ENCODE measurements at regions not wholly inside any gene's neighbourhood (a gene's known extent, or its start where the extent isn't known, plus 50 kb on each side); places are given as distances from the start of the nearest gene placed in this dataset.

GRCh38 chr21:31445137-31445536 is 101.1 kb upstream of the TIAM1 start:
- no peaks in the 10 kb centered on the region for H3K27me3 ChIP-seq (replicated peaks; ENCODE audit: control insufficient read depth, insufficient read depth, low read length)

GRCh38 chr21:31443736-31444521 is 99.9 kb upstream of the TIAM1 start:
- H3K4me1 Mint-ChIP-seq (ENCODE audit: low read depth, unreplicated experiment) = peaks cover 10% of the 10 kb centered on the region
- Histone ChIP-seq H3K4me1 (peaks cover 10% of the 10 kb centered on the region), H3K4me3 (ENCODE audit: low read depth, low read length) (no peak overlapping the region), H3K9me3 (peaks cover 5% of the 10 kb centered on the region; the same call in 1 of the 2 replicates), H3K27me3 (replicated peaks; ENCODE audit: control insufficient read depth, insufficient read depth, low read length) (no peaks in the 10 kb centered on the region), H3K36me3 (ENCODE audit: control insufficient read depth, insufficient read depth, low read length) (no peaks in the 10 kb centered on the region)
- CTCF ChIA-PET = no interaction called here
- H3K4me3 Mint-ChIP-seq (ENCODE audit: unreplicated experiment) = no peak overlapping the region
- no peak overlapping the region for H3K27ac Mint-ChIP-seq (ENCODE audit: unreplicated experiment)
- intact Hi-C loops (cut with micrococcal nuclease; ENCODE audit: unreplicated experiment) = no loop called here
- H3K36me3 Mint-ChIP-seq (ENCODE audit: insufficient read depth, unreplicated experiment) = no peaks in the 10 kb centered on the region
- no peaks in the 10 kb centered on the region for H3K27me3 Mint-ChIP-seq (ENCODE audit: insufficient read depth, unreplicated experiment)
- TF ChIP-seq CTCF (IDR thresholded peaks at IDR 0.05; ENCODE audit: insufficient read depth in 1 of 2, low read depth in 1 of 2, low read length in 1 of 2, severe bottlenecking in 1 of 2, unreplicated experiment in 1 of 2) = no peak
- no peak for DNase-seq
- POLR2A ChIA-PET = no interaction called here
- H3K9me3 Mint-ChIP-seq (ENCODE audit: unreplicated experiment) = peaks cover 9% of the 10 kb centered on the region
- BruUV-seq (replicated peaks) = no TSS peak

More at GRCh38 chr21:31445137-31445536, 101.1 kb upstream of the TIAM1 start:
- Histone ChIP-seq H3K4me1 (peaks cover 10% of the 10 kb centered on the region), H3K4me3 (ENCODE audit: low read depth, low read length) (no peak overlapping the region), H3K36me3 (ENCODE audit: control insufficient read depth, insufficient read depth, low read length) (no peaks in the 10 kb centered on the region), H3K9me3 (peaks cover 5% of the 10 kb centered on the region; the same call in 1 of the 2 replicates)
- BruUV-seq (replicated peaks) = no TSS peak
- Mint-ChIP-seq H3K36me3 (ENCODE audit: insufficient read depth, unreplicated experiment) (no peaks in the 10 kb centered on the region), H3K4me3 (ENCODE audit: unreplicated experiment) (no peak overlapping the region), H3K9me3 (ENCODE audit: unreplicated experiment) (peaks cover 9% of the 10 kb centered on the region), H3K4me1 (ENCODE audit: low read depth, unreplicated experiment) (peaks cover 10% of the 10 kb centered on the region), H3K27me3 (ENCODE audit: insufficient read depth, unreplicated experiment) (no peaks in the 10 kb centered on the region), H3K27ac (ENCODE audit: unreplicated experiment) (no peak overlapping the region)
- no peak for DNase-seq
- no peak for TF ChIP-seq CTCF (IDR thresholded peaks at IDR 0.05; ENCODE audit: insufficient read depth in 1 of 2, low read depth in 1 of 2, low read length in 1 of 2, severe bottlenecking in 1 of 2, unreplicated experiment in 1 of 2)
- CTCF ChIA-PET = no interaction called here
- POLR2A ChIA-PET = no interaction called here
- intact Hi-C loops (cut with micrococcal nuclease; ENCODE audit: unreplicated experiment) = no loop called here

GRCh38 chr21:31442339-31442738 is 98.3 kb upstream of the TIAM1 start:
- Mint-ChIP-seq H3K9me3 (ENCODE audit: unreplicated experiment) (peaks cover 9% of the 10 kb centered on the region), H3K27ac (ENCODE audit: unreplicated experiment) (peak overlapping the region; percentile 16), H3K27me3 (ENCODE audit: insufficient read depth, unreplicated experiment) (no peaks in the 10 kb centered on the region), H3K4me1 (ENCODE audit: low read depth, unreplicated experiment) (peaks cover 3% of the 10 kb centered on the region), H3K36me3 (ENCODE audit: insufficient read depth, unreplicated experiment) (no peaks in the 10 kb centered on the region), H3K4me3 (ENCODE audit: unreplicated experiment) (no peak overlapping the region)
- Histone ChIP-seq H3K36me3 (ENCODE audit: control insufficient read depth, insufficient read depth, low read length) (no peaks in the 10 kb centered on the region), H3K4me3 (ENCODE audit: low read depth, low read length) (no peak overlapping the region), H3K4me1 (peaks cover 10% of the 10 kb centered on the region), H3K27me3 (replicated peaks; ENCODE audit: control insufficient read depth, insufficient read depth, low read length) (no peaks in the 10 kb centered on the region), H3K9me3 (peaks cover 5% of the 10 kb centered on the region; the same call in 1 of the 2 replicates)
- POLR2A ChIA-PET = no interaction called here
- BruUV-seq (replicated peaks) = no TSS peak
- no peak for TF ChIP-seq CTCF (IDR thresholded peaks at IDR 0.05; ENCODE audit: insufficient read depth in 1 of 2, low read depth in 1 of 2, low read length in 1 of 2, severe bottlenecking in 1 of 2, unreplicated experiment in 1 of 2)
- intact Hi-C loops (cut with micrococcal nuclease; ENCODE audit: unreplicated experiment) = no loop called here
- peak; percentile 52 to 65 for DNase-seq
- CTCF ChIA-PET = no interaction called here

All from Caco-2 (cell line).